MM.1S (cell line): ENCODE measurements at regions not wholly inside any gene's neighbourhood (a gene's known extent, or its start where the extent isn't known, plus 50 kb on each side); places are given as distances from the start of the nearest gene placed in this dataset.

Source experiments
- DNase-seq: peaks from one replicate; pipeline ENCODE4 v3.0.0-alpha.2; 2015
- H2AFZ ChIP-seq: fragments of 300-600 bp; sonication (generic); 2 replicates; pipeline ENCODE4 v1.6.0; 2016; ENCODE audit warnings: antibody characterized with exemption, low read length
- H3F3A ChIP-seq: fragments of 300-600 bp; sonication (generic); 2 replicates; pipeline ENCODE4 v1.6.1; 2016; ENCODE audit warnings: mild to moderate bottlenecking, antibody characterized with exemption, low read length, moderate library complexity, mixed read lengths; ENCODE audit not compliant: insufficient read depth
- H3K27ac ChIP-seq: fragments of 300-600 bp; sonication (generic); 2 replicates; pipeline ENCODE4 v1.5.1; 2016; ENCODE audit warnings: mild to moderate bottlenecking, low read length
- H3K27me3 ChIP-seq: fragments of 300-600 bp; sonication (generic); replicated peaks from 2 replicates; pipeline ENCODE4 v1.6.0; 2016; ENCODE audit warnings: low read length; ENCODE audit not compliant: insufficient read depth
- H3K36me3 ChIP-seq: fragments of 300-600 bp; sonication (generic); replicated peaks from 2 replicates; pipeline ENCODE4 v1.6.1; 2016; ENCODE audit warnings: mild to moderate bottlenecking, low read length, mixed read lengths; ENCODE audit not compliant: insufficient read depth
- H3K4me1 ChIP-seq: fragments of 300-600 bp; sonication (generic); 2 replicates; pipeline ENCODE4 v1.6.1; 2016; ENCODE audit warnings: low read length, mixed read lengths
- H3K4me2 ChIP-seq: fragments of 300-600 bp; sonication (generic); 2 replicates; pipeline ENCODE4 v1.6.0; 2016; ENCODE audit warnings: low read depth, low read length
- H3K4me3 ChIP-seq: fragments of 300-600 bp; sonication (generic); 2 replicates; pipeline ENCODE4 v1.5.1; 2016; ENCODE audit warnings: low read length, mixed read lengths
- H3K79me2 ChIP-seq: fragments of 300-600 bp; sonication (generic); 2 replicates; pipeline ENCODE4 v1.6.1; 2016; ENCODE audit warnings: mixed run types, low read length, mixed read lengths
- H3K9ac ChIP-seq: fragments of 300-600 bp; sonication (generic); 2 replicates; pipeline ENCODE4 v1.6.1; 2016; ENCODE audit warnings: low read length, mixed read lengths
- H3K9me2 ChIP-seq: fragments of 300-600 bp; sonication (generic); replicated peaks from 2 replicates; pipeline ENCODE4 v1.6.1; 2016; ENCODE audit warnings: mild to moderate bottlenecking, low read length, mixed read lengths; ENCODE audit not compliant: insufficient read depth
- H3K9me3 ChIP-seq: fragments of 300-600 bp; sonication (generic); replicated peaks from 2 replicates; pipeline ENCODE4 v1.6.1; 2016; ENCODE audit warnings: mild to moderate bottlenecking, low read length, mixed read lengths; ENCODE audit not compliant: insufficient read depth
- H4K20me1 ChIP-seq: fragments of 300-600 bp; sonication (generic); 2 replicates; pipeline ENCODE4 v1.6.1; 2016; ENCODE audit warnings: mild to moderate bottlenecking, low read length, moderate library complexity, mixed read lengths; ENCODE audit not compliant: insufficient read depth
- EZH2 ChIP-seq: fragments of 300-600 bp; sonication (generic); optimal IDR thresholded peaks from 2 replicates; pipeline ENCODE3; 2017; ENCODE audit warnings: low read depth, mild to moderate bottlenecking, antibody characterized with exemption, low read length, mixed read lengths
- EZH2phosphoT487 ChIP-seq: fragments of 300-600 bp; sonication (generic); IDR thresholded peaks from 2 replicates; pipeline ENCODE4 v1.6.1; 2018; ENCODE audit warnings: antibody characterized with exemption, low read length
- TF ChIP-seq, protein P1 (sequence below): fragments of 300-600 bp; sonication (generic); IDR thresholded peaks from 2 replicates; pipeline ENCODE4 v1.5.1; 2016; ENCODE audit warnings: antibody characterized with exemption, low read length, mixed read lengths

DNA sequence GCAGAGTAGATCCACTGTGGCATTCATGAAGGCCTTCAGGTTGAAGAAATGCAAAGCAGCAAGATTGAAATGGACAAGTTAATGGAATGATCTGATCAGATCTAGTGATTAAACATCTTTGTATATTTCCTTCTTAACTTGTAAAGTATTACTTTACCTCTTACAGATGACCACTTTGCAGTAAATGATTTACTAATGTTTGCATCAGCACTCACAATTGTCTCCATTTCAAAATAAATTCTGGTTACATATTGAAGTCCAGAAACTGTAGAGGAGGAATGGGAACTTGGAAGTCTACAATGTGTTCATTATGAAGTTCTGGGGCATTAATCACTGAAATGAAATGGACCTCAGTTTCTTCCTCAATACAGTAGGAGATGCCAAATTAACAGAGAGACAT lies 380.8 kb downstream of the FOXO1 start:
- Histone ChIP-seq H4K20me1 (no peaks in the 10 kb centered on the region), H3K4me1 (no peaks in the 10 kb centered on the region), H3K27me3 (no peaks in the 10 kb centered on the region), H2AFZ (no peak overlapping the region), H3K4me3 (no peak overlapping the region), H3K27ac (no peak overlapping the region), H3K9ac (no peak overlapping the region), H3K79me2 (no peaks in the 10 kb centered on the region), H3K9me3 (no peaks in the 10 kb centered on the region), H3K36me3 (no peaks in the 10 kb centered on the region), H3K4me2 (no peak overlapping the region), H3F3A (no peaks in the 10 kb centered on the region), H3K9me2 (no peaks in the 10 kb centered on the region)
- no peak for TF ChIP-seq EZH2
- no peak for TF ChIP-seq EZH2phosphoT487
- TF ChIP-seq, protein P1, sequence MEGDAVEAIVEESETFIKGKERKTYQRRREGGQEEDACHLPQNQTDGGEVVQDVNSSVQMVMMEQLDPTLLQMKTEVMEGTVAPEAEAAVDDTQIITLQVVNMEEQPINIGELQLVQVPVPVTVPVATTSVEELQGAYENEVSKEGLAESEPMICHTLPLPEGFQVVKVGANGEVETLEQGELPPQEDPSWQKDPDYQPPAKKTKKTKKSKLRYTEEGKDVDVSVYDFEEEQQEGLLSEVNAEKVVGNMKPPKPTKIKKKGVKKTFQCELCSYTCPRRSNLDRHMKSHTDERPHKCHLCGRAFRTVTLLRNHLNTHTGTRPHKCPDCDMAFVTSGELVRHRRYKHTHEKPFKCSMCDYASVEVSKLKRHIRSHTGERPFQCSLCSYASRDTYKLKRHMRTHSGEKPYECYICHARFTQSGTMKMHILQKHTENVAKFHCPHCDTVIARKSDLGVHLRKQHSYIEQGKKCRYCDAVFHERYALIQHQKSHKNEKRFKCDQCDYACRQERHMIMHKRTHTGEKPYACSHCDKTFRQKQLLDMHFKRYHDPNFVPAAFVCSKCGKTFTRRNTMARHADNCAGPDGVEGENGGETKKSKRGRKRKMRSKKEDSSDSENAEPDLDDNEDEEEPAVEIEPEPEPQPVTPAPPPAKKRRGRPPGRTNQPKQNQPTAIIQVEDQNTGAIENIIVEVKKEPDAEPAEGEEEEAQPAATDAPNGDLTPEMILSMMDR: no peak
- DNase-seq: no peak

DNA sequence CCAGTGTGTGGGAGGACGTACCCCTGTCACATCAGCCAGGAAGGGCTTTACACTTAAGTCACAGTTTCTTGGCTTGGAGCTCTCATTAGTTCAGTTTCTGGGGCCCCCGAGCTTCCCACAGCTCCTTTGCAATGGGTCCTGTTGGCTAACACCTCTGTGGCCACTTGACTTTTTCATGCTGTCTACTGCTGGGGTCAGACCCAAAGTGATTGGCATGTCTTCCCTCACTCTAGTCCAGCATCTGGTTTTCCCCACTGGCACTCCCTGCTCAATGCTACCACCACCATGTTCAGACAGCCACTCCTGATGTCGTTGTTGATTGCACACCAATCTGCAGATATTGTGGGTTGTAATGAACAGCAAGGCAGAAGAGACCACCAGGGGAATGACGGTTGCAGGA lies 379.0 kb downstream of the FOXO1 start:
- Histone ChIP-seq H3K36me3 (no peaks in the 10 kb centered on the region), H4K20me1 (no peaks in the 10 kb centered on the region), H3K9me2 (no peaks in the 10 kb centered on the region), H3K4me3 (no peak overlapping the region), H3K4me2 (no peak overlapping the region), H3K4me1 (no peaks in the 10 kb centered on the region), H3K9me3 (no peaks in the 10 kb centered on the region), H3K27ac (no peak overlapping the region), H3K9ac (no peak overlapping the region), H3F3A (no peaks in the 10 kb centered on the region), H3K79me2 (no peaks in the 10 kb centered on the region), H2AFZ (no peak overlapping the region), H3K27me3 (no peaks in the 10 kb centered on the region)
- TF ChIP-seq, protein P1: no peak
- TF ChIP-seq EZH2 (no peak), EZH2phosphoT487 (no peak)
- DNase-seq: no peak

DNA sequence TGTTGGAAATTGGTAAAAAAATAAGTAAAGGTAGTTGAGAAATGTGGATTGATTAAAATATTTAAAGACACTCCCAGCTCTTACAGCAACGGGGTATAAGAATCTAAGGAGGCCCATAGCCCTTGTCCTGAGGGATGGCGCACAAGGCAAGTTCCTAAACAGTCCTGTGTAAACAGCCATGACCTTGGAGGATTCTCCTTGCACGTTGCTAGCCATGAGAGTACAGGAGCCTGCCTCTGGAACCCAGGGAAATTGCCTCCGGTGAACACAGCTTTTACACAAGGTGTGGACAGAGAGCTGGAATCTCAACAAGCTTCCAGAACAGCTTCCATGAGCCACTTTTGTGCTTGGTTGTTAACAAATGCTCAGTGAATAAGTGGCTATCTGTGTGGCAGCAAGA lies 378.2 kb downstream of the FOXO1 start:
- no peaks in the 10 kb centered on the region for H3F3A ChIP-seq
- H3K4me2 ChIP-seq: no peak overlapping the region
- no peaks in the 10 kb centered on the region for H3K79me2 ChIP-seq
- H3K9me3 ChIP-seq: no peaks in the 10 kb centered on the region
- DNase-seq: no peak
- TF ChIP-seq, protein P1: no peak
- TF ChIP-seq EZH2 (no peak), EZH2phosphoT487 (no peak)
- no peak overlapping the region for H3K4me3 ChIP-seq
- H2AFZ ChIP-seq: no peak overlapping the region
- H3K4me1 ChIP-seq: no peaks in the 10 kb centered on the region
- H3K27me3 ChIP-seq: no peaks in the 10 kb centered on the region
- no peaks in the 10 kb centered on the region for H3K36me3 ChIP-seq
- H4K20me1 ChIP-seq: no peaks in the 10 kb centered on the region
- H3K9me2 ChIP-seq: no peaks in the 10 kb centered on the region
- H3K27ac ChIP-seq: no peak overlapping the region
- no peak overlapping the region for H3K9ac ChIP-seq
